ENCODE measurements at regions not wholly inside any gene's neighbourhood (a gene's known extent, or its start where the extent isn't known, plus 50 kb on each side); places are given as distances from the start of the nearest gene placed in this dataset.

GRCh38 chr6:98384801-98385200, 449.6 kb upstream of the POU3F2 start:
- no peak for TF ChIP-seq CTCF (IDR thresholded peaks at IDR 0.05)
- TF ChIP-seq POLR2A (IDR thresholded peaks at IDR 0.05): no peak
